ENCODE measurements at regions not wholly inside any gene's neighbourhood (a gene's known extent, or its start where the extent isn't known, plus 50 kb on each side); places are given as distances from the start of the nearest gene placed in this dataset.
"Not testable (repeated sequence)": the region's sequence is repeated elsewhere in the genome, so short reads cannot be mapped to it uniquely, and the experiment has no call there.

GRCh38 chr15:88994286-88994685 is 81.1 kb upstream of the MFGE8 start:
- DNase-seq, result no peak

- DNase-seq, result no peak
Measured at GRCh38 chr15:88995449-88995848, 82.3 kb upstream of the MFGE8 start.

- no peak for DNase-seq
Measured at GRCh38 chr15:88997531-88997930, 84.4 kb upstream of the MFGE8 start.

GRCh38 chr15:88998980-88999713 is 86.0 kb upstream of the MFGE8 start:
- no peak for DNase-seq

- not testable (repeated sequence) for DNase-seq
Measured at GRCh38 chr15:89001708-89002275, 86.5 kb upstream of the ABHD2 start.

- DNase-seq, result no peak
Measured at GRCh38 chr15:89002281-89002761, 85.9 kb upstream of the ABHD2 start.

GRCh38 chr15:89002830-89003229 is 85.4 kb upstream of the ABHD2 start:
- no peak for DNase-seq

- no peak for DNase-seq
Measured at GRCh38 chr15:89003865-89004725, 84.2 kb upstream of the ABHD2 start.

GRCh38 chr15:89004726-89005030 is 83.6 kb upstream of the ABHD2 start:
- no peak for DNase-seq

GRCh38 chr15:89007527-89007926 is 80.7 kb upstream of the ABHD2 start:
- DNase-seq, result not testable (repeated sequence)

- DNase-seq, result no peak
Measured at GRCh38 chr15:89007989-89008388, 80.3 kb upstream of the ABHD2 start.

GRCh38 chr15:89009080-89009479 is 79.2 kb upstream of the ABHD2 start:
- no peak for DNase-seq

- DNase-seq, result no peak
Measured at GRCh38 chr15:89015412-89016097, 72.7 kb upstream of the ABHD2 start.

- no peak for DNase-seq
Measured at GRCh38 chr15:89016549-89017041, 71.7 kb upstream of the ABHD2 start.

- DNase-seq, result peak; percentile 80
Measured at GRCh38 chr15:89017370-89018066, 70.7 kb upstream of the ABHD2 start.

- no peak for DNase-seq
Measured at GRCh38 chr15:89018207-89018606, 70.0 kb upstream of the ABHD2 start.

GRCh38 chr15:89019436-89019835 is 68.8 kb upstream of the ABHD2 start:
- DNase-seq, result no peak

GRCh38 chr15:89021224-89021623 is 67.0 kb upstream of the ABHD2 start:
- DNase-seq, result no peak

GRCh38 chr15:89021886-89022285 is 66.4 kb upstream of the ABHD2 start:
- not testable (repeated sequence) for DNase-seq

- no peak for DNase-seq
Measured at GRCh38 chr15:89023311-89023961, 64.8 kb upstream of the ABHD2 start.

- DNase-seq, result no peak
Measured at GRCh38 chr15:89024418-89024817, 63.8 kb upstream of the ABHD2 start.

Measured in renal pelvis (tissue), 1 donor.